ENCODE measurements at regions not wholly inside any gene's neighbourhood (a gene's known extent, or its start where the extent isn't known, plus 50 kb on each side); places are given as distances from the start of the nearest gene placed in this dataset.
"Not testable (repeated sequence)": the region's sequence is repeated elsewhere in the genome, so short reads cannot be mapped to it uniquely, and the experiment has no call there.

DNA sequence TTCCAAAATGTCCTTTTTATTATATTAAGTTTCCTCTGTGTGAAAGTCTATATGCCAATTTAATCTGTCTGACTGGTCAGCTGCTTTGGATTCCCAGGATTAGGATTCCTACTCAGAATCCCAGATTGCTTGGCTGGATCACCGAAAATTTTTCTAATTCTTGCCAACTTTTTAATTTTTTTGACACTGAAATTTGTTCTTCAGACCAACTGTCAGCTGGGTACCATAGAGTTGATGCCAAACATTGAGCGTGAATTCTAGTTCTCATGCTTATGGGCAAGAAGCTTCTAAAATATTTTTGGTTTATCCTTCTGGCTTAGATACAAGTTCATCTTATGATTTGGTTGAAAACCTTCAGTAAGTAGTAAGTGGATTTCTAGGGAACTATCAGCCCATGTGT lies 1611.4 kb upstream of the FLRT2 start:
- TF ChIP-seq, protein P1, sequence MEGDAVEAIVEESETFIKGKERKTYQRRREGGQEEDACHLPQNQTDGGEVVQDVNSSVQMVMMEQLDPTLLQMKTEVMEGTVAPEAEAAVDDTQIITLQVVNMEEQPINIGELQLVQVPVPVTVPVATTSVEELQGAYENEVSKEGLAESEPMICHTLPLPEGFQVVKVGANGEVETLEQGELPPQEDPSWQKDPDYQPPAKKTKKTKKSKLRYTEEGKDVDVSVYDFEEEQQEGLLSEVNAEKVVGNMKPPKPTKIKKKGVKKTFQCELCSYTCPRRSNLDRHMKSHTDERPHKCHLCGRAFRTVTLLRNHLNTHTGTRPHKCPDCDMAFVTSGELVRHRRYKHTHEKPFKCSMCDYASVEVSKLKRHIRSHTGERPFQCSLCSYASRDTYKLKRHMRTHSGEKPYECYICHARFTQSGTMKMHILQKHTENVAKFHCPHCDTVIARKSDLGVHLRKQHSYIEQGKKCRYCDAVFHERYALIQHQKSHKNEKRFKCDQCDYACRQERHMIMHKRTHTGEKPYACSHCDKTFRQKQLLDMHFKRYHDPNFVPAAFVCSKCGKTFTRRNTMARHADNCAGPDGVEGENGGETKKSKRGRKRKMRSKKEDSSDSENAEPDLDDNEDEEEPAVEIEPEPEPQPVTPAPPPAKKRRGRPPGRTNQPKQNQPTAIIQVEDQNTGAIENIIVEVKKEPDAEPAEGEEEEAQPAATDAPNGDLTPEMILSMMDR (IDR thresholded peaks at IDR 0.05; ENCODE audit: insufficient read depth, low read length, poor library complexity, severe bottlenecking) = no peak
- H3K27me3 ChIP-seq (ENCODE audit: control insufficient read depth, insufficient read depth, low read length) = no peaks in the 10 kb centered on the region
- DNase-seq (ENCODE audit: low read depth) = no peak
- no peak overlapping the region for H3K4me3 ChIP-seq (ENCODE audit: low read depth, low read length)
- H3K36me3 ChIP-seq (ENCODE audit: control insufficient read depth, insufficient read depth, low read length) = no peaks in the 10 kb centered on the region

DNA sequence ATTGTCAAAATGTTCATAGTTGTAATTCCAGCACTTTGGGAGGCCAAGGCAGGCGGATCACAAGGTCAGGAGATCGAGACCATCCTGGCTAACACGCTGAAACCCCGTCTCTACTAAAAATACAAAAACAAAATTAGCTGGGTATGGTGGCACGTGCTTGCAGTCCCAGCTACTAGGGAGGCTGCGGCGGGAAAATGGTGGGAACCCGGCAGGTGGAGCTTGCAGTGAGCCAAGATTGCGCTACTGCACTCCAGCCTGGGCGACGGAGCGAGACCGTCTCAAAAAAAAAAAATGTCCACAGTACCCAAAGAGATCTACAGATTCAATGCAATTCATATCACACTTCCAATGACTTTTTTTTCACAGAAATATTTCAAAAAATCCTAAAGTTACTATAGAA lies 1610.3 kb upstream of the FLRT2 start:
- DNase-seq (ENCODE audit: low read depth); H3K27me3 ChIP-seq (ENCODE audit: control insufficient read depth, insufficient read depth, low read length); H3K36me3 ChIP-seq (ENCODE audit: control insufficient read depth, insufficient read depth, low read length): not testable (repeated sequence)

DNA sequence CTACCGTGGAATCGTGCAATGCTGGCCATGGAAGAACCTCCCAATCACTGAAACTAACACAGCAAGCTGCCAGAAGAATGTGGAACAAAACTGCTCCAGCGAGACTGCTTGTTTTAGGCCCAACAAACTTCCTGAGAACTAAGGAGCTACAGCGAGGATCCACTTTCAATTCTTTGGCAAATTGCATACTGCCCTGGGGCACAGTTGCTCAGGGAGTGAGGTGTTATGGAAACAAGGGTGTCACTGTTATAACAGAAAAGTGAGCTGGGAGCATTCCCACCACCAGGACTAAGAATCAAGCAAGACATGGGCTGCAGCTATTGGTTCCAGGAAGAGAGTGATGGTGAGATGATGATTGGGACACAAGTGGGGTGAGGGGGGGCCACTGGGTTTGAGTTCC lies 1606.1 kb upstream of the FLRT2 start:
- TF ChIP-seq, protein P1 (IDR thresholded peaks at IDR 0.05; ENCODE audit: insufficient read depth, low read length, poor library complexity, severe bottlenecking) = no peak
- Histone ChIP-seq H3K4me3 (ENCODE audit: low read depth, low read length) (no peak overlapping the region), H3K36me3 (ENCODE audit: control insufficient read depth, insufficient read depth, low read length) (no peaks in the 10 kb centered on the region), H3K27me3 (ENCODE audit: control insufficient read depth, insufficient read depth, low read length) (no peaks in the 10 kb centered on the region)
- no peak for DNase-seq (ENCODE audit: low read depth)

More for the DNA sequence above, 1610.3 kb upstream of the FLRT2 start:
- H3K4me3 ChIP-seq (ENCODE audit: low read depth, low read length) = not testable (repeated sequence)

DNA sequence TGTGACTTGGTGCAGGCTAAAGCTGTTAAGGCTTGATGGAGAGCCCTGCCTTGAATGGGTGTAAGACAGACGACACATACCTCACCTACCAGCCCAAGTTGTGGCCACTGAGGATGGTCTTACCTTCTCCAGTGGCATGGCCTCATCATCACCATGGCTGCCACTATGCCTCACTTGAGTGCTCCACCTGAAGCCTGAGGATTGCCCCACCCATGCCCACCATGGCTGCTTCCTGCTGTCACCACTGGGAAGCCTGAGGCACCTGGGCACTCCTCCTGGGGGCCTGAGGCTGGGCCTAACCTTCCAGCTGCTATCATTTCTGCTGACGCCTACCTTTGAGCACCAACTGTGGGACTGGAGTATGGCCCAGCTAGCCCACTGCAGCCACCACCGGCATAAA lies 1605.7 kb upstream of the FLRT2 start:
- TF ChIP-seq, protein P1 (IDR thresholded peaks at IDR 0.05; ENCODE audit: insufficient read depth, low read length, poor library complexity, severe bottlenecking) = no peak
- Histone ChIP-seq H3K4me3 (ENCODE audit: low read depth, low read length) (no peak overlapping the region), H3K27me3 (ENCODE audit: control insufficient read depth, insufficient read depth, low read length) (no peaks in the 10 kb centered on the region), H3K36me3 (ENCODE audit: control insufficient read depth, insufficient read depth, low read length) (no peaks in the 10 kb centered on the region)
- DNase-seq (ENCODE audit: low read depth) = no peak

DNA sequence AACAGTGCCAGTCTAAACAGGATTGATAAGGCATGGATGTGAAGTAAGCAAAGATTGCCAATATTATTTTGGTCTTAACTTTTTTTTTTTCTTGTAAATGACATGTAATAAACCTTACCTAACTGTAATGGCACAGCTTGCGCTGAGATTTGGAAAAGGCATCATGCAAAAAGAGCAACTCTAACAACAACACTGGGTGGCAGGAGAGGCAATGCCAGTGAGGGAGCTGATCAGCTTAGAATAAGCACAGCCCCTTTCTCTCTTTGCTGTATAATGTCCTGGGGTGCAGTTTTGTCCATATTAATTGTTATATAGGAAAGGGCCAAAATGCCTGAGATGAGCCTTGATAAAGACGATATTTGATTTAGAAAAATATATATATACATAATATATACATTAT lies 1589.7 kb upstream of the FLRT2 start:
- TF ChIP-seq, protein P1 (IDR thresholded peaks at IDR 0.05; ENCODE audit: insufficient read depth, low read length, poor library complexity, severe bottlenecking) = no peak
- DNase-seq (ENCODE audit: low read depth) = no peak
- Histone ChIP-seq H3K27me3 (ENCODE audit: control insufficient read depth, insufficient read depth, low read length) (no peaks in the 10 kb centered on the region), H3K4me3 (ENCODE audit: low read depth, low read length) (no peak overlapping the region), H3K36me3 (ENCODE audit: control insufficient read depth, insufficient read depth, low read length) (no peaks in the 10 kb centered on the region)

DNA sequence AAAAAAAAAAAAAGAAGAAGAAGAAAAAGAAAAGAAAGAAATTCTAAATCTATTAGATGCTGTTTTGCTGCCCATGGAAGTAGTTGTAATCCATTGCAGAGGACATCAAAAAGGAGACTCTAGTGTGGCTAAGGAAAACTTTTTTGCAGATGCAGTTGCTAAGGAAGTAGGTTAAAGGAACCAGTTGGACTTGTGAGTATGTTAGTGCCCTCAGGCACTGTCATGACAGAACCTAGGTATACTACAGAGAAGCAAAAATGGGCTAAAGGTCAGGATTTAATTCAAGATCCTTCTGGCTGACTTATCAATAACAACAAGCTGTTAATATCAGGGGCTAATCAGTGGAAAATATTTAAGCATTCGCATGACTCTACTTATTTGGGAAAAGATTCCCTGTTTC lies 1571.6 kb upstream of the FLRT2 start:
- H3K4me3 ChIP-seq (ENCODE audit: low read depth, low read length) = no peak overlapping the region
- H3K36me3 ChIP-seq (ENCODE audit: control insufficient read depth, insufficient read depth, low read length) = no peaks in the 10 kb centered on the region
- TF ChIP-seq, protein P1 (IDR thresholded peaks at IDR 0.05; ENCODE audit: insufficient read depth, low read length, poor library complexity, severe bottlenecking) = no peak
- H3K27me3 ChIP-seq (ENCODE audit: control insufficient read depth, insufficient read depth, low read length) = no peaks in the 10 kb centered on the region
- no peak for DNase-seq (ENCODE audit: low read depth)

Data from kidney epithelial cell (primary cell).